ENCODE measurements at regions not wholly inside any gene's neighbourhood (a gene's known extent, or its start where the extent isn't known, plus 50 kb on each side); places are given as distances from the start of the nearest gene placed in this dataset.

- peak; percentile 40 for TF ChIP-seq CTCF (conservative IDR thresholded peaks at IDR 0.05; ENCODE audit: low read depth, low read length)
- DNase-seq (ENCODE audit: low read depth): peak; percentile 99
- H3K4me3 ChIP-seq (ENCODE audit: low read depth, low read length): peak overlapping the region; percentile 74
Measured at GRCh38 chr6:27809939-27810767, 102.0 kb downstream of the OR2B2 start.

GRCh38 chr6:27809067-27809938 is 102.9 kb downstream of the OR2B2 start:
- DNase-seq (ENCODE audit: low read depth): no peak
- TF ChIP-seq CTCF (conservative IDR thresholded peaks at IDR 0.05; ENCODE audit: low read depth, low read length): no peak
- peak overlapping the region; percentile 74 for H3K4me3 ChIP-seq (ENCODE audit: low read depth, low read length)

- peak overlapping the region; percentile 60 for H3K4me3 ChIP-seq (ENCODE audit: low read depth, low read length)
- DNase-seq (ENCODE audit: low read depth): peak; percentile 40
Measured at GRCh38 chr6:27808242-27809066, 103.7 kb downstream of the OR2B2 start.

GRCh38 chr6:27807441-27808241 is 104.6 kb downstream of the OR2B2 start:
- peak; percentile 97 for DNase-seq (ENCODE audit: low read depth)
- H3K4me3 ChIP-seq (ENCODE audit: low read depth, low read length): peak overlapping the region; percentile 60

GRCh38 chr6:27806981-27807440 is 105.2 kb downstream of the OR2B2 start:
- DNase-seq (ENCODE audit: low read depth): peak; percentile 72
- H3K4me3 ChIP-seq (ENCODE audit: low read depth, low read length): peak overlapping the region; percentile 60
- TF ChIP-seq CTCF (conservative IDR thresholded peaks at IDR 0.05; ENCODE audit: low read depth, low read length): peak; percentile 12

GRCh38 chr6:27805347-27805746 is 106.8 kb downstream of the OR2B2 start:
- TF ChIP-seq CTCF (conservative IDR thresholded peaks at IDR 0.05; ENCODE audit: low read depth, low read length): no peak
- DNase-seq (ENCODE audit: low read depth): no peak
- H3K4me3 ChIP-seq (ENCODE audit: low read depth, low read length): no peak overlapping the region

GRCh38 chr6:27804851-27805250 is 107.3 kb downstream of the OR2B2 start:
- DNase-seq (ENCODE audit: low read depth): no peak

More at GRCh38 chr6:27804851-27805250, 107.3 kb downstream of the OR2B2 start:
- no peak overlapping the region for H3K4me3 ChIP-seq (ENCODE audit: low read depth, low read length)
- TF ChIP-seq CTCF (conservative IDR thresholded peaks at IDR 0.05; ENCODE audit: low read depth, low read length): no peak

All from choroid plexus epithelial cell (primary cell).